Psoas muscle (tissue), 7 donors: ENCODE measurements at regions not wholly inside any gene's neighbourhood (a gene's known extent, or its start where the extent isn't known, plus 50 kb on each side); places are given as distances from the start of the nearest gene placed in this dataset.
"Not testable (repeated sequence)": the region's sequence is repeated elsewhere in the genome, so short reads cannot be mapped to it uniquely, and the experiment has no call there.

Experiments used
- ATAC-seq, 4 donors: fragments of 200-7000 bp; cut with Tn5 transposase; one replicate each; pipeline ENCODE4 v1.9.1; 2020; ENCODE audit warnings: moderate library complexity in 3 of 4, mild to moderate bottlenecking in 2 of 4
- DNase-seq, 2 donors: peaks; one replicate each; pipeline ENCODE4 v3.0.0-alpha.2; 2020
- H3K27ac ChIP-seq: fragments of 200-600 bp; one replicate; pipeline ENCODE4 v1.8.0; 2022
- H3K27me3 ChIP-seq, 3 donors: fragments of 200-600 bp in 1 of 3; one replicate each; pipeline versions ENCODE4 v1.6.1 to v1.8.0; 2013 to 2022; ENCODE audit warnings: low read length in 2 of 3, mild to moderate bottlenecking in 2 of 3, moderate library complexity in 1 of 3; ENCODE audit not compliant: insufficient read depth in 3 of 3
- H3K36me3 ChIP-seq, 2 donors: fragments of 200-600 bp in 1 of 2; one replicate each; pipeline versions ENCODE4 v1.6.1 to v1.8.0; 2013 to 2022; ENCODE audit warnings: low read depth in 1 of 2, mild to moderate bottlenecking in 1 of 2, moderate library complexity in 1 of 2; ENCODE audit not compliant: insufficient read depth in 1 of 2
- H3K4me1 ChIP-seq: fragments of 200-600 bp; one replicate; pipeline ENCODE4 v1.8.0; 2022
- H3K4me3 ChIP-seq: fragments of 200-600 bp; one replicate; pipeline ENCODE4 v1.8.0; 2022; ENCODE audit warnings: mild to moderate bottlenecking
- H3K9me3 ChIP-seq: fragments of 200-600 bp; one replicate; pipeline ENCODE4 v1.8.0; 2022
- WGBS, 3 donors: extraction: QIAGEN DNeasy Blood & Tissue Kit; methylation state at CpG; one replicate each; pipeline versions ENCODE4 v1.1.6 to v1.1.7; 2013; 5-methylcytosine and 5-hydroxymethylcytosine counted together
- intact Hi-C, 2 donors: fragments of 100-400 bp; cut with DNase I; formaldehyde crosslinking; loops; one replicate each; pipeline versions ENCODE4 v1.11.0 to v1.14.2; 2022
- TF ChIP-seq, protein P1 (sequence below): fragments of 200-600 bp; IDR thresholded peaks from one replicate; pipeline ENCODE4 v1.8.0; 2022; ENCODE audit warnings: antibody characterized with exemption
- donor health status: healthy with polysubstance abuse.
- donor health status: DM: no; HTN: no; CAD: no; lungs with moderate emphysema.
- donor health status: Bipolar disorder and iron deficiency.
- donor health status: healthy.
- donor health status: DM: yes; HTN: yes; CAD: no.
- donor health status: DM: no; HTN: no; CAD: no.
- donor health status: DM: yes; HTN: yes; CAD: no.

GRCh38 chr5:1596462-1597092, 72.8 kb upstream of the LPCAT1 start:
- H3K36me3 ChIP-seq, ATAC-seq, H3K27me3 ChIP-seq, H3K9me3 ChIP-seq, H3K27ac ChIP-seq, intact Hi-C loops, H3K4me1 ChIP-seq, DNase-seq: not testable (repeated sequence)
- 86 to 93% (median 91%) methylated on average over 5 to 8 of the region's 8 CpGs for WGBS, 3 donors
- peak overlapping the region; percentile 34 for H3K4me3 ChIP-seq

DNA sequence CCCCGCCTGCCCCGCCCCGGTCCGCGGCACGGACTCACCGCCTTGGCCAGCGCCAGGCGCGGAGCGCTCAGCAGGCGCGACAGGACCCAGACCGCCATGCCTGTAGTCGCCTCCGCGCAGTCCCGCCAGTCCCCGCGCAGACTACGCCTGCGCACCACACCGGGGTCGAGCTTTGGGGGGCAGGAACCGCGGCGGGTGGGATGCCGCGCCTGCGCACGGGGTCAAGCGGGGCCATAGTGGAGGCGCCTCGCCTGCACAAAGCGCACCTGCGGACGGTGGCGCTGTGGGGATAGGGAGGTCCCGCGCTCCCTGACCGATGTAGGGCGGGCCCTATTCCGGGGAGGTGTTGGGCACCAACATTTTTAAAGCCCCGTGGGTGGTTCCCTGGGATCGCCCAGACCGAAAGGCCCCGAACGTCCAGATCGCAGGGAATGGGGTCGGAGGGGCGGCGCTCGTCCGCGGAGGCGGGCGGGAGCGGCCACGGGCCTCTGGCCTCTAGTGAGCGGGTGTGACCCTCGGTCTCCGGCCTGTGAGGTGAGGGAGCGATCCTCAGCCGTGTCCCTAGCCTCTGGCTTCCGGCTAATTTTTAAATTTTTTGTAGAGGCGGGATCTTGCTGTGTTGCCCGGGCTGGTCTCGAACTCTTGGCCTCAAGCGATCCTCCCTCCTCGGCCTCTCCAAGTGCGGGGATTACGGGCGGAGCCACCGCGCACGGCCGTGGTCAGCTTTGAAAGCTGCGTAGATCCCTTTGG, 70.8 kb upstream of the LPCAT1 start:
- Histone ChIP-seq H3K36me3 (no peaks in the 10 kb centered on the region), H3K9me3 (no peaks in the 10 kb centered on the region), H3K4me1 (no peaks in the 10 kb centered on the region), H3K27me3 (no peaks in the 10 kb centered on the region), H3K27ac (peak overlapping the region; percentile 24), H3K4me3 (peak overlapping the region; percentile 72)
- TF ChIP-seq, protein P1, sequence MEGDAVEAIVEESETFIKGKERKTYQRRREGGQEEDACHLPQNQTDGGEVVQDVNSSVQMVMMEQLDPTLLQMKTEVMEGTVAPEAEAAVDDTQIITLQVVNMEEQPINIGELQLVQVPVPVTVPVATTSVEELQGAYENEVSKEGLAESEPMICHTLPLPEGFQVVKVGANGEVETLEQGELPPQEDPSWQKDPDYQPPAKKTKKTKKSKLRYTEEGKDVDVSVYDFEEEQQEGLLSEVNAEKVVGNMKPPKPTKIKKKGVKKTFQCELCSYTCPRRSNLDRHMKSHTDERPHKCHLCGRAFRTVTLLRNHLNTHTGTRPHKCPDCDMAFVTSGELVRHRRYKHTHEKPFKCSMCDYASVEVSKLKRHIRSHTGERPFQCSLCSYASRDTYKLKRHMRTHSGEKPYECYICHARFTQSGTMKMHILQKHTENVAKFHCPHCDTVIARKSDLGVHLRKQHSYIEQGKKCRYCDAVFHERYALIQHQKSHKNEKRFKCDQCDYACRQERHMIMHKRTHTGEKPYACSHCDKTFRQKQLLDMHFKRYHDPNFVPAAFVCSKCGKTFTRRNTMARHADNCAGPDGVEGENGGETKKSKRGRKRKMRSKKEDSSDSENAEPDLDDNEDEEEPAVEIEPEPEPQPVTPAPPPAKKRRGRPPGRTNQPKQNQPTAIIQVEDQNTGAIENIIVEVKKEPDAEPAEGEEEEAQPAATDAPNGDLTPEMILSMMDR: no peak
- ATAC-seq: peak; percentile 89 to 94 (median 91)
- intact Hi-C loops: no loop called here
- DNase-seq: peak; percentile 55 to 78
- 10 to 16% (median 12%) methylated on average over 67 to 78 of the region's 78 CpGs for WGBS, 3 donors

- DNase-seq: no peak
These were observed 70.2 kb upstream of the LPCAT1 start for GRCh38 chr5:1593903-1594356.

DNA sequence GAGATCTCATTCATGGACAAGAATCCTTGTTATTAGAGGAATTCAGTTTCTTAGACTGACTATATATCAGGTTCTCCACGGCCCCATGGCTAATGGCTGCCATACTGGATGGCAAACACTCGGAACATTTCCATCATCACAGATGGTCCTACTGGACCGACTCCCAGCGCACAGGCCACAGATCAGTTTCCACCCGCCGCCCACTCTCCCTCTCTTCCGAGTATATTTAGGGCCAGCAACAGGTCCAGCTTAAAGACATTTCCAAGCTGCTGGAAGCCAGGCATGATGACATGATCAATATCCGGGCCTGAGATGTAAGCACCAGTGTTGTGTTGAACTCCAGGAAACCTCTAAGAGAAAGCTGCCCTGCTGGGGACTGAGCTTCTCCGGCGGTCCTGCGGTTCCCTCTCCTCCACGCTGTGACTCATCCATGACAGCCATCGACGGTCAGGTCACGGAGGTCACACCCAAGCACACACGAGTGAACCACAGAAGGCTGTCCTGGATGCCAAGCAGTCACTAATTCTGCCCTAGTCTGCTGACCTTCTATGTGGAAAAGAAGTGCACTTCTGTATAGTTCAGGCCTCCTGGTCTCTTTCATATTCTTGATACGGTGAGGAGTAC, 64.4 kb upstream of the LPCAT1 start:
- WGBS, 3 donors: 57 to 81% (median 69%) methylated on average over 17 of the region's 17 CpGs
- H3K27me3 ChIP-seq, H3K27ac ChIP-seq, DNase-seq, intact Hi-C loops, H3K9me3 ChIP-seq, H3K4me1 ChIP-seq, H3K4me3 ChIP-seq: not testable (repeated sequence)
- peaks cover 0 to 18% of the 10 kb centered on the region in 2 donors for H3K36me3 ChIP-seq
- ATAC-seq: peak in 3 of 4 donors; percentile 42 to 63 (median 55)

More at GRCh38 chr5:1593903-1594356, 70.2 kb upstream of the LPCAT1 start:
- intact Hi-C loops: no loop called here
- TF ChIP-seq, protein P1: no peak
- peak in 1 of 4 donors; percentile 13 for ATAC-seq
- 21 to 32% (median 27%) methylated on average over 21 to 32 of the region's 32 CpGs for WGBS, 3 donors
- H3K9me3 ChIP-seq: no peaks in the 10 kb centered on the region
- no peaks in the 10 kb centered on the region for H3K4me1 ChIP-seq
- peaks cover 0 to 3% of the 10 kb centered on the region in 2 donors for H3K36me3 ChIP-seq
- H3K4me3 ChIP-seq: peak overlapping the region; percentile 72
- peak overlapping the region; percentile 24 for H3K27ac ChIP-seq
- H3K27me3 ChIP-seq: no peaks in the 10 kb centered on the region

- ATAC-seq, H3K4me1 ChIP-seq, intact Hi-C loops, H3K27me3 ChIP-seq, DNase-seq, H3K27ac ChIP-seq, H3K4me3 ChIP-seq, H3K9me3 ChIP-seq: not testable (repeated sequence)
- peaks cover 0 to 21% of the 10 kb centered on the region in 2 donors for H3K36me3 ChIP-seq
- WGBS, 3 donors: 92 to 93% (median 92%) methylated on average over 15 of the region's 15 CpGs
These were observed 59.5 kb upstream of the LPCAT1 start for GRCh38 chr5:1583081-1583875.

DNA sequence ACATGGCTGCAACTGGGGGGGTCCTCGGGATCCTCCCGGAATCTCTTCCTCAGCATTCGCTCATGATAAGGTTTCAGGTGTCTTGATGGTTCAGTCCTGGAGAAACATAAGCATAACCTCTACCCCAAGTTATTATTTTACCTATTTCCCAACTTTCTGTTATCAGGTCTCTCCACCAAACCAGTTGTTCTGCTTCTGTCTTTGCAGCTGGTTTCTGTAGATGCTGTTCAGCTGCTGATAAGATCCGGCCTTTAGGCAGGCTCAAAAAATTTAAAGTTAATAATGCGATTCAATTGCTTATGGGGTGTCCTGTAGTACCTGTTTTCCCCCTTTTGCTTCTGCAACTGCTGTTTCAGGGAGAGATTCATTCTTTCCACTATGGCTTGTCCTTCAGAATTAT, 55.6 kb upstream of the LPCAT1 start:
- 96 to 98% (median 98%) methylated on average over 5 of the region's 5 CpGs for WGBS, 3 donors

DNA sequence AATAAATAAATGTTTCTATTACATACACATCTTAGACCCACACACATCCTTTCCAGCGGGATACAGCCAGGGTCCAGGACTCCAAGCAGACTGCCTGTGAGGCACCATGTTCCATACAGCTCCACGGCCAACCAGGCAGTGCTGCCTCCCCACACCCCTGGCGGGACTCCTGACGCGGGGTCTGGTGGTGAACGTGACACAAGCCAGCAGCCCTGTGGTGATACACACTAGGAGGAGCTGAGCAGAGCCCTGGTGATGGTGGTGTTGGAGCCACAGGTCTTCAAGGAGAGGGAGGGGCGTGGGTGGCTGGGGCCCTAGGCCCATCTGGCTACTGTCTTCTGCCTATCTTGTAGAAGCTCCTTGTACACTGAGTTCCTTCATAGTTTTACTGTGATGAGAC, 53.1 kb upstream of the LPCAT1 start:
- WGBS, 3 donors: 93 to 97% (median 95%) methylated on average over 7 of the region's 7 CpGs
- DNase-seq: not testable (repeated sequence)

More for the DNA sequence above, 55.6 kb upstream of the LPCAT1 start:
- H3K36me3 ChIP-seq: peaks cover 0 to 18% of the 10 kb centered on the region in 2 donors
- ATAC-seq, H3K27ac ChIP-seq, H3K9me3 ChIP-seq, H3K4me3 ChIP-seq, intact Hi-C loops, H3K27me3 ChIP-seq, DNase-seq, H3K4me1 ChIP-seq: not testable (repeated sequence)

DNA sequence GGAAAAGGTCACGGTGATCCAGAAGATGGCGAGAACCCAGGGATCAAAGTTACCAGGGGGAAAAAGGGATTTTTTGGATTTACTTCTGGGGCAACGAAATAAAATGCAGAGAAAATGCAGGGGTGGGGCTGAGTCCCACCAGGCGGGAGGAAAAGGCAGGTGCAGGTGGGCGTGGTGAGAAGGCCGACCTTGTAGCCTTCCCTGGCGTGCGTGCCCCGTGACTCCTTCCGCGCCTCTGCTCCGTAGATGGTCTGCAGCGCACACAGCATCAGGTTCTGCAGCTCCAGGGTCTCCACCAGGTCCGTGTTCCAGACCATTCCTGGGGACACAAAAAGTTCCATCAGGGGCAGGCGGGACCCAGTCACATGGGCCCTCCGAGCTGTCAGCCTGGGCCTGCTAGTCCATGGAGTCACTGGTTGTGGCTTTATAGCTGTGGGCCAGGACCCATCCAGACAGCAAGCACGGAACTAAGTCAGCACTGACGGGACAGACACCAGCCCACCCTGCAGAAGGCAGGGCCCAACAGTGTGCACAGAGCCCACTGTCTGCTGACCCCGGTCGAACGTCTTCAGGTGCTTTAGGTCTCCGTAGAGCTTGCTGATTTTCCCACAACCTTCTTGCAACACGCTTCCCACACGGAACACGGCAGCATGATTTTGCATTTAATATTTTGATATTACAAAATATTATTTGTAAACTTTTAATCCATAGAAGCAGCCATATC, 52.4 kb upstream of the LPCAT1 start:
- H3K27me3 ChIP-seq, H3K27ac ChIP-seq, ATAC-seq, H3K9me3 ChIP-seq, H3K4me3 ChIP-seq, H3K4me1 ChIP-seq, intact Hi-C loops, DNase-seq: not testable (repeated sequence)
- 92 to 96% (median 92%) methylated on average over 21 to 23 of the region's 25 CpGs for WGBS, 3 donors
- peaks cover 0 to 26% of the 10 kb centered on the region in 2 donors for H3K36me3 ChIP-seq

More for the DNA sequence above, 53.1 kb upstream of the LPCAT1 start:
- H3K27ac ChIP-seq, H3K4me1 ChIP-seq, H3K9me3 ChIP-seq, H3K27me3 ChIP-seq, H3K4me3 ChIP-seq, intact Hi-C loops, ATAC-seq: not testable (repeated sequence)
- peaks cover 0 to 26% of the 10 kb centered on the region in 2 donors for H3K36me3 ChIP-seq
